ENCODE measurements at regions not wholly inside any gene's neighbourhood (a gene's known extent, or its start where the extent isn't known, plus 50 kb on each side); places are given as distances from the start of the nearest gene placed in this dataset.
A peak's percentile ranks its signal among the peaks of the same experiment; 100 is the strongest.

GRCh38 chr13:37353911-37354310 lies 244.7 kb downstream of the POSTN start:
- 89% methylated on average over 4 of the region's 4 CpGs for WGBS

GRCh38 chr13:37351211-37351610 lies 245.7 kb upstream of the CSNK1A1L start:
- 100% methylated on average over 1 of the region's 2 CpGs for WGBS
- H2BK5ac ChIP-seq (ENCODE audit: low read depth, low read length, poor library complexity, severe bottlenecking): no peak overlapping the region
- no peak overlapping the region for H2BK15ac ChIP-seq (ENCODE audit: low read depth, poor library complexity, severe bottlenecking)
- peaks cover 7% of the 10 kb centered on the region for H3K9me3 ChIP-seq (ENCODE audit: control insufficient read depth, low read length)
- H2AK5ac ChIP-seq (ENCODE audit: low read length, severe bottlenecking): no peak overlapping the region
- no peaks in the 10 kb centered on the region for H3K4me1 ChIP-seq (ENCODE audit: control insufficient read depth, insufficient read depth, low read depth, low read length)
- no peak overlapping the region for H3K4ac ChIP-seq (ENCODE audit: low read depth in 1 of 2, low read length in 2 of 2)
- H4K8ac ChIP-seq (ENCODE audit: low read length): no peak overlapping the region
- no peaks in the 10 kb centered on the region for H3K79me1 ChIP-seq (replicated peaks; ENCODE audit: low read length, poor library complexity, severe bottlenecking)
- H3K18ac ChIP-seq (ENCODE audit: low read depth in 1 of 2, low read length in 2 of 2): no peak overlapping the region
- no peak overlapping the region for H2BK120ac ChIP-seq (ENCODE audit: low read depth, low read length)
- no peak overlapping the region for H3K4me3 ChIP-seq (ENCODE audit: insufficient read depth in 1 of 2, low read depth in 1 of 2, low read length in 2 of 2)
- H2AFZ ChIP-seq (ENCODE audit: low read depth, low read length): no peak overlapping the region
- no peak overlapping the region for H2BK12ac ChIP-seq (ENCODE audit: low read length in 2 of 2)
- no peak for DNase-seq
- H3K4me2 ChIP-seq (ENCODE audit: low read length, poor library complexity, severe bottlenecking): no peak overlapping the region
- H4K91ac ChIP-seq (ENCODE audit: low read length): no peak overlapping the region
- H3K27ac ChIP-seq (ENCODE audit: low read length, poor library complexity, severe bottlenecking): no peak overlapping the region
- H3K9ac ChIP-seq (ENCODE audit: low read length): no peak overlapping the region
- no peaks in the 10 kb centered on the region for H3K27me3 ChIP-seq (ENCODE audit: control insufficient read depth in 1 of 2, insufficient read depth in 1 of 2, low read length in 2 of 2)
- H3K23ac ChIP-seq (ENCODE audit: low read length in 2 of 2): no peak overlapping the region
- no peaks in the 10 kb centered on the region for H3K36me3 ChIP-seq (ENCODE audit: control insufficient read depth in 1 of 2, insufficient read depth in 2 of 2, low read depth in 1 of 2, low read length in 2 of 2)
- H3K14ac ChIP-seq (ENCODE audit: low read length in 2 of 2): no peak overlapping the region

More at GRCh38 chr13:37353911-37354310, 244.7 kb downstream of the POSTN start:
- Histone ChIP-seq H2BK12ac (ENCODE audit: low read length in 2 of 2) (no peak overlapping the region), H3K23ac (ENCODE audit: low read length in 2 of 2) (no peak overlapping the region), H2AFZ (ENCODE audit: low read depth, low read length) (no peak overlapping the region), H3K4ac (ENCODE audit: low read depth in 1 of 2, low read length in 2 of 2) (no peak overlapping the region), H2AK5ac (ENCODE audit: low read length, severe bottlenecking) (no peak overlapping the region), H3K9me3 (ENCODE audit: control insufficient read depth, low read length) (no peaks in the 10 kb centered on the region), H2BK5ac (ENCODE audit: low read depth, low read length, poor library complexity, severe bottlenecking) (no peak overlapping the region), H4K91ac (ENCODE audit: low read length) (no peak overlapping the region), H2BK120ac (ENCODE audit: low read depth, low read length) (no peak overlapping the region), H3K27me3 (ENCODE audit: control insufficient read depth in 1 of 2, insufficient read depth in 1 of 2, low read length in 2 of 2) (no peaks in the 10 kb centered on the region), H3K36me3 (ENCODE audit: control insufficient read depth in 1 of 2, insufficient read depth in 2 of 2, low read depth in 1 of 2, low read length in 2 of 2) (no peaks in the 10 kb centered on the region), H3K4me3 (ENCODE audit: insufficient read depth in 1 of 2, low read depth in 1 of 2, low read length in 2 of 2) (no peak overlapping the region), H3K79me1 (replicated peaks; ENCODE audit: low read length, poor library complexity, severe bottlenecking) (no peaks in the 10 kb centered on the region), H4K8ac (ENCODE audit: low read length) (no peak overlapping the region), H3K27ac (ENCODE audit: low read length, poor library complexity, severe bottlenecking) (no peak overlapping the region), H3K4me2 (ENCODE audit: low read length, poor library complexity, severe bottlenecking) (no peak overlapping the region), H3K14ac (ENCODE audit: low read length in 2 of 2) (no peak overlapping the region), H3K4me1 (ENCODE audit: control insufficient read depth, insufficient read depth, low read depth, low read length) (no peaks in the 10 kb centered on the region), H3K18ac (ENCODE audit: low read depth in 1 of 2, low read length in 2 of 2) (no peak overlapping the region), H2BK15ac (ENCODE audit: low read depth, poor library complexity, severe bottlenecking) (no peak overlapping the region), H3K9ac (ENCODE audit: low read length) (no peak overlapping the region)
- no peak for DNase-seq

GRCh38 chr13:37349916-37350315 lies 244.5 kb upstream of the CSNK1A1L start:
- no peaks in the 10 kb centered on the region for H3K27me3 ChIP-seq (ENCODE audit: control insufficient read depth in 1 of 2, insufficient read depth in 1 of 2, low read length in 2 of 2)
- H2AFZ ChIP-seq (ENCODE audit: low read depth, low read length): no peak overlapping the region
- H2BK5ac ChIP-seq (ENCODE audit: low read depth, low read length, poor library complexity, severe bottlenecking): no peak overlapping the region
- H3K9me3 ChIP-seq (ENCODE audit: control insufficient read depth, low read length): peaks cover 7% of the 10 kb centered on the region
- no peak for DNase-seq
- no peak overlapping the region for H2BK15ac ChIP-seq (ENCODE audit: low read depth, poor library complexity, severe bottlenecking)
- H2BK12ac ChIP-seq (ENCODE audit: low read length in 2 of 2): no peak overlapping the region
- H3K9ac ChIP-seq (ENCODE audit: low read length): no peak overlapping the region
- H4K91ac ChIP-seq (ENCODE audit: low read length): no peak overlapping the region
- no peak overlapping the region for H3K4ac ChIP-seq (ENCODE audit: low read depth in 1 of 2, low read length in 2 of 2)
- no peak overlapping the region for H3K18ac ChIP-seq (ENCODE audit: low read depth in 1 of 2, low read length in 2 of 2)
- 96% methylated on average over 3 of the region's 4 CpGs for WGBS
- H3K4me1 ChIP-seq (ENCODE audit: control insufficient read depth, insufficient read depth, low read depth, low read length): no peaks in the 10 kb centered on the region
- H2BK120ac ChIP-seq (ENCODE audit: low read depth, low read length): no peak overlapping the region
- no peak overlapping the region for H3K23ac ChIP-seq (ENCODE audit: low read length in 2 of 2)
- no peaks in the 10 kb centered on the region for H3K36me3 ChIP-seq (ENCODE audit: control insufficient read depth in 1 of 2, insufficient read depth in 2 of 2, low read depth in 1 of 2, low read length in 2 of 2)
- H3K14ac ChIP-seq (ENCODE audit: low read length in 2 of 2): no peak overlapping the region
- no peak overlapping the region for H2AK5ac ChIP-seq (ENCODE audit: low read length, severe bottlenecking)
- no peaks in the 10 kb centered on the region for H3K79me1 ChIP-seq (replicated peaks; ENCODE audit: low read length, poor library complexity, severe bottlenecking)
- H4K8ac ChIP-seq (ENCODE audit: low read length): no peak overlapping the region
- H3K4me3 ChIP-seq (ENCODE audit: insufficient read depth in 1 of 2, low read depth in 1 of 2, low read length in 2 of 2): no peak overlapping the region
- no peak overlapping the region for H3K27ac ChIP-seq (ENCODE audit: low read length, poor library complexity, severe bottlenecking)
- no peak overlapping the region for H3K4me2 ChIP-seq (ENCODE audit: low read length, poor library complexity, severe bottlenecking)

GRCh38 chr13:37348916-37349643 lies 243.6 kb upstream of the CSNK1A1L start:
- H3K79me1 ChIP-seq (replicated peaks; ENCODE audit: low read length, poor library complexity, severe bottlenecking): no peaks in the 10 kb centered on the region
- no peak overlapping the region for H3K23ac ChIP-seq (ENCODE audit: low read length in 2 of 2)
- no peak overlapping the region for H2BK120ac ChIP-seq (ENCODE audit: low read depth, low read length)
- H2AK5ac ChIP-seq (ENCODE audit: low read length, severe bottlenecking): no peak overlapping the region
- no peak overlapping the region for H2BK15ac ChIP-seq (ENCODE audit: low read depth, poor library complexity, severe bottlenecking)
- H2AFZ ChIP-seq (ENCODE audit: low read depth, low read length): no peak overlapping the region
- H2BK12ac ChIP-seq (ENCODE audit: low read length in 2 of 2): no peak overlapping the region
- no peak overlapping the region for H2BK5ac ChIP-seq (ENCODE audit: low read depth, low read length, poor library complexity, severe bottlenecking)
- no peak overlapping the region for H3K4ac ChIP-seq (ENCODE audit: low read depth in 1 of 2, low read length in 2 of 2)
- no peak overlapping the region for H3K4me2 ChIP-seq (ENCODE audit: low read length, poor library complexity, severe bottlenecking)
- H3K4me3 ChIP-seq (ENCODE audit: insufficient read depth in 1 of 2, low read depth in 1 of 2, low read length in 2 of 2): no peak overlapping the region
- no peak overlapping the region for H4K91ac ChIP-seq (ENCODE audit: low read length)
- no peak overlapping the region for H3K9ac ChIP-seq (ENCODE audit: low read length)
- no peaks in the 10 kb centered on the region for H3K4me1 ChIP-seq (ENCODE audit: control insufficient read depth, insufficient read depth, low read depth, low read length)
- no peak overlapping the region for H3K27ac ChIP-seq (ENCODE audit: low read length, poor library complexity, severe bottlenecking)
- peak; percentile 5 for DNase-seq
- H4K8ac ChIP-seq (ENCODE audit: low read length): no peak overlapping the region
- no peaks in the 10 kb centered on the region for H3K36me3 ChIP-seq (ENCODE audit: control insufficient read depth in 1 of 2, insufficient read depth in 2 of 2, low read depth in 1 of 2, low read length in 2 of 2)
- H3K27me3 ChIP-seq (ENCODE audit: control insufficient read depth in 1 of 2, insufficient read depth in 1 of 2, low read length in 2 of 2): no peaks in the 10 kb centered on the region
- WGBS: 81% methylated on average over 2 of the region's 3 CpGs
- H3K9me3 ChIP-seq (ENCODE audit: control insufficient read depth, low read length): peaks cover 7% of the 10 kb centered on the region
- no peak overlapping the region for H3K18ac ChIP-seq (ENCODE audit: low read depth in 1 of 2, low read length in 2 of 2)
- no peak overlapping the region for H3K14ac ChIP-seq (ENCODE audit: low read length in 2 of 2)
